Lung microvascular endothelial cell (primary cell): ENCODE measurements at regions not wholly inside any gene's neighbourhood (a gene's known extent, or its start where the extent isn't known, plus 50 kb on each side); places are given as distances from the start of the nearest gene placed in this dataset.

Source experiments
- DNase-seq, 2 donors: peaks; one replicate each; pipeline versions ENCODE4 v3.0.0 to v3.0.0-alpha.2; 2010; ENCODE audit warnings: low read depth in 2 of 2

GRCh38 chr10:28922127-28922526, 244.8 kb downstream of the BAMBI start:
- no peak for DNase-seq

DNA sequence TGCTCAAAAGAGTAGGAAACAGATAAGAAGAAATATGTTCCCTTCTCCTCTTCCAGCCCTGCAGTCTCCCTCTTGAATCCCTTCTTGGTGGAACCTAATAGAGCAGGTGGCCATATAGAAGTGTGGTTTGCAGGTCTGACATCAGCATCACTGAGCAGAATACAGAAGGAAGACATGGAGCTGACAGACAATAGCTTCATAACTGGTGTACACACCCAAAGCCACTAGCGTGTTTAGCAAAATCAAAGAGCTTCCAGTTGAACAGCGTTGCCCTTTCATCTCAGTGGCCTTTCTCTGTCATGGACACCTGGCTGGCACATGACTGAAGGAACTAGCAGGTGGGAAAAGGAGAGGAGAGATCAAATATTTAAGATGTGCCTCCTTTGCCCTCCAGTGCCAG, 245.5 kb downstream of the BAMBI start:
- no peak for DNase-seq

DNA sequence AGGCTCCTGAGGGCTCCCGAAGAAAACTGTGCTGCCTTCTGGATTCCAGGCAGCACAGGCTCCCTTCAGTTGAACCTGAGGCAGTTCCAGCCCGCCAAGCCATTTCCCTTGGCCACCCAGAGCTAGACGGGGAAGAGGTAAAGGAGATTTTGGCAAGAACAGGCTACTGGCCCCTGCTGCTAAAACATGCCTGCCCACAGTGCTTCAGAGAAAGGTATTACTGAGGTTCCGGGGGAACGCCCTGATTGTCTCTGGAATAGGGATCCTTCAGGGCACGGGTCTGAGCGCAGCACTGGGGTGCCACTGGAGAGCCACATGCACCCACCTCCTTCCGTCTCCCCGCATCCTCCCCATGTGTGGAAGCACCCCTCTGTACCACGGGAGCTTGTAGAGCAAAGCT, 247.4 kb downstream of the BAMBI start:
- no peak for DNase-seq

DNA sequence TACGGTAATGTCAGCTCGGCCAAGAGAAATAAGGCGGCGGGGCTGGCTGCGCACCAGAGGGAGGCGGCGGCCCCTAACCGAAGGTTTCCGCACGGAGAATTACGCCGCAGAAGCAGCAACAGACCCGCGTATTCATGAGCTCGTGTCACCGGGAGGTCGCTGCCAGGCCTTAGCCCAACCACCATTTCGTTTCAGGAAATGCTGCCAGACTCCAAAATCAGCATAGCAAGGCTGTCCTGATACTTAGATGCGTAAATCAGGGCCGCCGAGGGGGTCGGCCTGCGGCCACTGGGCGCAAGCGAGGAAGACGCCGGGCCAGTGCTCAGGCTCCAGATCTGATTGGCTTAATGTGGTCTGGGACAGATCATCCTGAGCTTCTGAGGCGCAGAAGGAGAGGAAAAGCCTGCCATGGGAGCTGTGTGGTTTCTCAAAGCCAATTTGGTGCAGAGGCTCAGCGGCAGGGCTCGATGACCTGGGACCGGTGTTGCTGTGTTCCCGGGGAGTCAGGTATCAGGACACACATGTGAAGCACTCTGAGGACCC, 247.9 kb downstream of the BAMBI start:
- DNase-seq, result no peak

- no peak for DNase-seq
These were observed 249.6 kb downstream of the BAMBI start for GRCh38 chr10:28926932-28927331.

GRCh38 chr10:28928484-28928883, 251.2 kb downstream of the BAMBI start:
- no peak for DNase-seq

DNA sequence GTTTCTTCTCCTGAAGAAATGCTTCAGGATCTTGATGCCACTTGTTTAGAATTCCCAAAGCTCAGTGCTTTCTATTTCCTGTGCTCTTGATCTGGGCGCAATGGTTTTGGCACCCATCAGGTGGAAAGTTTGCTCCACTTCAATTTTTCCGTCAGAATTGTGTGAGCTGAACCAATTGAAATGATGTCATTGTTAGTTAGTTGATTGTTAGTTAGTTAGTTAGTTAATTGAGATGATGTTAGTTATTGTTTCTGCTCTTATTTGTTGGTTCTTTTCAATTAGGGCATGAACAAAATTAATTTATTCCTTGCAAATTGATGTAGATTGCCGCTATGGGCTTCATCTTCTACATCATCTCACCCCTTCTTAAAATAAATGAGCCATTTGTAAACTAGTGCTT, 252.6 kb downstream of the BAMBI start:
- no peak for DNase-seq

DNA sequence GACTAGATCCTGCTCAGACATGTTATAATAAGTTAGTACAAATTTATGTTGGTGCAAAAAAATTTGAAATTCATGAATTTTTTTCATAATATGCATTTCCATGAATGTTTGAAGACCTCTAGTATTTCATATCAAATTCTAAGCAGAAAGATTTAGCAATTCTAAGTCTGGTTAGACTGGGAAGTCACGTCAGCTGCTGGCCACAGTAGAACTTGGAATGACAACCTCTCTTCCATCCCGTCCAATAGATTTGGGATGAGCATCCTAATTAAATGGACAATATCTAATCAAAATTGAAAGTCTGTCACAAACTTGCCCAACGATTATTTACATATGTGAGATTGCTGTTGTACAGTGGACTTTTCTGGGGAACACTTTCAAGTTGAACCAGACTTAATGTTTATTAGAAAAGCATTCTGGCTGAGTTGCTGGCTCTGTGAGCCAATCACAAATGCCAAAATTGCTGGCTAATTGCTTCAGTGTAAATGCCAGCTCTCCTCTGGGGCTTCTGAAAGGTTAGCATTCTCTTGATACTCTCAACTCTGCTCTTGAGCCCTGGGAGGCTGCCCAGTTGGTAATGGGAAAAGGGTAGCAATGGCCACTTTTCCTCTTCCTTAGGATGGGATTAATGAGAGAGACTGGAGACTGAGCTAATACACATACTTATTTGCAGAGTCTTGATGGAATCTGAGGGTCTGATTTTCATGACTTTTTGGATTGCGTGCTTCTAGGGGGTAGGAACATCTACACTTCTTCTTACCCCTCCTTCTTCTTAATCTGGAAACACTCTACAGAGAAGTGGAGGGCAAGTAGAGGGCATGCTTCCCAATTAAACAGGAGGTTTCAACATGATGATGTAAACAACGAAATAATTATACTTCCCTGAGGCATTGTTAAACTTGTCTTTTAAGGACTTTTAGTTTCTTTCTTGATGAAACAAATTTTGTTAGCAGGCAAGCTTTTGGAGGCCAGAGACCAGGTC, 253.5 kb downstream of the BAMBI start:
- no peak for DNase-seq

GRCh38 chr10:28935061-28935460, 257.7 kb downstream of the BAMBI start:
- no peak for DNase-seq

DNA sequence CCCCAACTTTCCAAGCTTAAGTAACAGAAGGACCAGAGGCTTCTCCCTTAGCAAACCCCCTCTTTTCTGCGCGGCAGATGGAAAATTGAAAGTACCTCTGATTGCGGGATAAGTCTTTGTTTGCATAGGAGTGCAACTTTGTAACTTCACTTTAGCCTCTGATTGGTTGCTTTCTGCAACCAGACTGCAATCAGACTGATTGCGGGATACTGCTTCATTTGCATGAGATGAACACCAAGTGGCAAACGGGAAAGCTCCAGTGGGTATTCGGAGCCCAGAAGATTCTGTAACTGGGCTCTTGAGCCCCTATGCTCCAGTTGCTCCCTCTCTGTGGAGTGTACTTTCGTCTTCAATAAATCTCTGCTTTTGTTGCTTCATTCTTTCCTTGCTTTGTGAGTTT, 260.6 kb downstream of the BAMBI start:
- DNase-seq, result no peak

DNA sequence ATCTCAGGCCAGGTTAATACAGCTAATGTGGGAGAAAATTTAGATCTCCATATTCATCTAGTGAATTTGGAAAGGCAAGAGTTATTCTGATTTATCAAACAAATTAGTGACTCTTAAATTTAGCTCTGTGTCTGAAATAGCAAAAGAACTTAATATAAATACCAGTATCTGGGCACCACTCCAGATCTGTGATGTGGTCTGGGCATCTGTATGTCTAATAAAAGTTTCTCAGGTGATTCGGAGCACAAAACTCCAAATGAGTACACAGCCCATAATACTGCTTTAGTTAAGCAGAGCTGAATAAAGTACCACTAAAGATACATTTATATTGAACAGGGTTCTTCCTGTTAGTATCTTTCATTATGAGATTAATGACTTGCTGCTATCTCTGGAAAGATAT, 261.4 kb downstream of the BAMBI start:
- DNase-seq, result no peak

DNA sequence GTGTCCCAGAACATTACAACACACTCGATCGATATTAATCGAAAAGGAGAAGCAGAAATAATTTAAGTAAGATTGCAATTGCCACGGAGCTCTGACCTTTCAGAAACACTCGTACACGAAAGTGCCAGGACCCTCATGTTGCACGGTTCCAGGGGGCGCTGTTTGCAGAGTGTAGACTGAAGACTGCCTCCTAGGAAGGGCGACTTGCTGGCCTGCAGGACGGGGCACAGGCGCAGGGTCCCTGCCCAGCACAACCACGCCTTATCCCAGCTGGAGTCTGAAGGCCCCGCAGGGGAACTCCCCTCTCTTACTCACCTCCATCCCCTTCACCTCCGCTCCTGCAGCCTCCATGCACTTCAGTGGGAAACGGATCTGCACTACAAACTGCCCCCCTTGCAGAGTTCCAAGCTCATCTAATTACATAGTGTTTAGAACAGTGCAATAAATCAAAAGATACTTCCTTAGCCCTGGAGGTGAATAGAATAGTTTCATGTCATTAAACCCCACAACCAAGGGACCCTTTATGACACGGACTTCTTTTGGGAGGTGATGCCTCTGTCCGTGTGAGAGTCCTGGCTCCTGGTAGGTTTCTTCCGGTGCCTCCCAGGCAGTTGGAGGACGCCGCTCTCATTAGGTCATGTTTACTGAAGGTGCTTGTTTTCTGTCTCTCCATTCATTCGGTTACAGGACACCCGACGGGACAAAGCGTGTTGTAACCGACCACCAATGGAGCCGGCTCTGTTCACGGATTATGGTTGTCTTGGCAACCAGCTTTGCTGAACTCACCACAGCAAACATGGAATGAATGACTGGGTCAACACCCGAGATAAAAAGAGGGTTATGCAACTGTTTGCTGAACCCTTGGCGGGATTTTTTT, 262.2 kb downstream of the BAMBI start:
- DNase-seq, result peak in 1 of 2 donors; percentile 43

GRCh38 chr10:28940158-28940888, 263.0 kb downstream of the BAMBI start:
- DNase-seq, result no peak

DNA sequence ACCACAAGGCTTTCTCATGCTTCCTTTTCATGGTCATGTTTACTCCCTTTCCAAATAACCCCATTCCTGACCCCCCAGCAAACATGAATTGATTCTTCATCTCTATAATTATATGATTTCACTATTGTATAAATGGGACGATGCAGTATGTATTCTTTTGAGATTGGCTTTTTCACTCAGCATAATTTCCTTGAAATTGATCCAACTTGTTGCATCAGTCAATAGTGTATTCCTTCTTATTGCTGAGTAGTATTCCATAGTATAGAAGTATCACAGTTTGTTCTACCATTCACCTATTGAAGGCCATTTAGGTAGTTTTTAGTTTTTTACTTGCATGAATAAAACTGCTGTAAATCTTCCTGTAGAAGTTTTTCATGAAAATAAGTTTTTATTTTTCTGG, 264.7 kb downstream of the BAMBI start:
- DNase-seq, result no peak

DNA sequence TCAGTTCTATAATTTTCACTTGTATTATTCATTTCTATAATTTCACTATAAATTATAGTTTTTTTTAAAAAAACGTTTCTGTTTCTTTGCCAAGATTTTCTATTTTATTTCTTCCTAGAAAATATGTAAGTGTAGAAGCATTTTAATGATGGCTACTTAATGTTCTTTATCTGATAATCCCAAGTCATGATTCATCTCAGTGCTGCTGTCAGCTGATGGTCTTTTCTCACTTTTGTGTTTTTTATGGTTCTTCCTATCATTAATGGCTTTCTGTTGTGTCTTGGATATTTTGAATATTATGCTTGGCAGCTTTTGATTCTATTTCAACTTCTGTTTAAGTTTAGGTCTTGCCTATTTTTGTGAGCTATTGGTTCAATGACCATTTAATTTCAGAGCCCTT, 268.6 kb downstream of the BAMBI start:
- DNase-seq, result no peak

- DNase-seq, result no peak
These were observed 269.2 kb downstream of the BAMBI start for GRCh38 chr10:28946479-28946878.

GRCh38 chr10:28947171-28947570, 269.9 kb downstream of the BAMBI start:
- DNase-seq, result peak; percentile 21 to 28

DNA sequence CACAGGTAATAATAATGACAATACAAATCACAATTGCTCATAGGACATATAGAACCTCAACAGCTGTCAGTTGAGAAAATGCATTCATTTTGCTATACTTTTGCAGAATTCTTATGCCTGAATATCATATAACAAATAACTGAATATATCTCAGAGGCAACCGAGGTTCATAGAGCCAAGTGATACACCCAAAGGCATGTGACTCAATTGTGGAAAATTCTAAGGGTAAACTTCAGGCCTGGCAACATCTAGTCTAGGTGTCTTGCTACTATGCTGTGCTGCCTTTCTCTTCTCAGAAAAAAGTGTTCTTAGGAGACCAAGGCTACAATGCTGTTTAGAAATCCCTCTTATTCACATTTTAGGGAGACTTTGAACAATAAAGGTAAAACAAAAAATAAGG, 270.7 kb downstream of the BAMBI start:
- no peak for DNase-seq

DNA sequence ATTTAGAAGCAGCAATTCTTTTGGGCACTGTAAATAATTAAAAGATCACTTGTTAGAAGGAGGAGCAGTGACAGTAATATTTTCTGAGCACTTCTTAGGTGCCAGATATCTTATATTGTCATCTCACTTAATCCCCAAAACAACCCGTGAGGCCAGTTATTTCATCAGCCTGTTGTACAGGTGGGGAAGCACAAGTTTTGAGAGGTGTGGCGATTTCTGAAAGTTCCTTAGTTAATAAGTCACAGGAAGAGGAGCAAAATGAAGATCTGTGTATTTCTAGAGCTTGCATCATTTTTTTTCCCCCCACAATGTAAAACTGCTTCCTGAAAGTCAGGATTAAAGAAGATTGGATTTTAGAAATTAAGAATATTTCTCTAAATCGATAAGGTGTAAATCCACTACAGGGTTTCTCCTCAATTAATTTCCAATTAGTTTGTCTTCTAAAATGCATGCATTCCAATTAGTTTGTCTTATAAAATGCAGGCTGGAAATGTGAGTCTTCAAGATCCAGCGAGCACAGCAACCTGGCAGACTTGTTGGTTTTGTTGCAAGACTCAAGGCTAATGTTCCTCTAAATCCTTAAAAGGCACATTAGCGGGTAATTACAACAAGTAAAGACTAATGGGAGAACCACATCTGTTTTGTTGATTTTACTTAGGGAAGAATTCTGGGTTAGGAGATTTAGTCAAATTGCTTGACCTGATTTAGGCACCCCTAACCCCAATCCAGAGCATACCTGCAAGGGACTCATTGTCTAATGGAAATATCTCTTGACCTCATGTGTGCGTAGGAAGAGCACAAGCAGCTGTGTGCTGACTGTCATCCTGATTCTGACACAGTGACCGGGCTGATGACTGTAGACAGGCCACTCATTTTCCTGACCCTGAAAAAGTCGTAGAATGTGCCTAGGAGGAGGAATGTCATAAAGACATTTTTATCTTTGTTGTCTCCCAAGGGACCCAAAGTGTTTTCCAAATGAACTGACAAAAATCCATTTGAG, 272.0 kb downstream of the BAMBI start:
- DNase-seq, result no peak

DNA sequence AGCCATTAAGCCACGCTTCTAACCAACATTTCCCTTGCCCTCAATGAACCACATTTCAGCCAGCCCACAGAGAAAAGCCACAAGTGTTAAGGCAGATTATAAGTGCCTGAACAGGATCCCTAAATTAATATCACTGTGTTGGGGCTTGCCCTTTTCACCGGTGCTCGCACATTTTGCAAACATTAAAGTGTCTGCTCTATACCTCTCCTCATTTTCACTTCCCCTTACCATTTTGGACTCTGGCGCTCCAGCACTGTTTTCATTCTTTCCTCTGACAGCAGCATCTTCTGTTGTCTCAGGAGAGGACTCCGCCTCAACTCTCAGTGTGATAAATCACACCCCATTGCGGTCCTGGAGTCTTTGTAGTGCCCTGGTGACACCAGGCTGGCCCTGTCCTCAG, 274.2 kb downstream of the BAMBI start:
- DNase-seq, result no peak
